ENCODE measurements at regions not wholly inside any gene's neighbourhood (a gene's known extent, or its start where the extent isn't known, plus 50 kb on each side); places are given as distances from the start of the nearest gene placed in this dataset.

DNA sequence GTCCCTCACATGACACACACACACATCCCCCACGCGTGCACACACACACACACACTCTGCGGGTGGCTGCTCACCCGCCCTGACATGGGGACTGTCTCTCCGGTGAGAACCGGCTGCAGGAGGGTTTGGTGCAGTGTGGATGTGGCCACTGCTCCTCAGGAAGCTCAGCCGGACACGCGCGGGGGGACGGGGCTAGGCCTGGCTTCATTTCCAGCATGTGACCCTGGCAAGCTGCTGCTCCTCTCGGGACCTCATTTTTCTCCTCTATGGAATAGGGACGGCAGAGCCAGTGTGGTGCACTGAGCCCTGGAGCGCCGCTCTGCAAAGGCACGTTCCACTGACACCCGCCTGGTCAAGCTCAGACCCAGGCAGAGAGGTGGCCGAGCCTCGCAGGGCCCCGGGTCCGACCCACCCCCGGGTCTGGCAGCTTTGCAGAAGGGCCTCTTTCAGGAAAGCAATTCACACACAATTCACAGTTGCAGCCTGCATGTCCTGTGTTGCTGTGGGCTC, 56.8 kb upstream of the SLCO4A1 start:
- TF ChIP-seq, protein P1, sequence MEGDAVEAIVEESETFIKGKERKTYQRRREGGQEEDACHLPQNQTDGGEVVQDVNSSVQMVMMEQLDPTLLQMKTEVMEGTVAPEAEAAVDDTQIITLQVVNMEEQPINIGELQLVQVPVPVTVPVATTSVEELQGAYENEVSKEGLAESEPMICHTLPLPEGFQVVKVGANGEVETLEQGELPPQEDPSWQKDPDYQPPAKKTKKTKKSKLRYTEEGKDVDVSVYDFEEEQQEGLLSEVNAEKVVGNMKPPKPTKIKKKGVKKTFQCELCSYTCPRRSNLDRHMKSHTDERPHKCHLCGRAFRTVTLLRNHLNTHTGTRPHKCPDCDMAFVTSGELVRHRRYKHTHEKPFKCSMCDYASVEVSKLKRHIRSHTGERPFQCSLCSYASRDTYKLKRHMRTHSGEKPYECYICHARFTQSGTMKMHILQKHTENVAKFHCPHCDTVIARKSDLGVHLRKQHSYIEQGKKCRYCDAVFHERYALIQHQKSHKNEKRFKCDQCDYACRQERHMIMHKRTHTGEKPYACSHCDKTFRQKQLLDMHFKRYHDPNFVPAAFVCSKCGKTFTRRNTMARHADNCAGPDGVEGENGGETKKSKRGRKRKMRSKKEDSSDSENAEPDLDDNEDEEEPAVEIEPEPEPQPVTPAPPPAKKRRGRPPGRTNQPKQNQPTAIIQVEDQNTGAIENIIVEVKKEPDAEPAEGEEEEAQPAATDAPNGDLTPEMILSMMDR (IDR thresholded peaks at IDR 0.05; ENCODE audit: low read depth, low read length, poor library complexity, severe bottlenecking), result no peak
- TF ChIP-seq EZH2phosphoT487 (IDR thresholded peaks at IDR 0.05; ENCODE audit: borderline replicate concordance, low read length), result no peak
